ENCODE measurements at regions not wholly inside any gene's neighbourhood (a gene's known extent, or its start where the extent isn't known, plus 50 kb on each side); places are given as distances from the start of the nearest gene placed in this dataset.

DNA sequence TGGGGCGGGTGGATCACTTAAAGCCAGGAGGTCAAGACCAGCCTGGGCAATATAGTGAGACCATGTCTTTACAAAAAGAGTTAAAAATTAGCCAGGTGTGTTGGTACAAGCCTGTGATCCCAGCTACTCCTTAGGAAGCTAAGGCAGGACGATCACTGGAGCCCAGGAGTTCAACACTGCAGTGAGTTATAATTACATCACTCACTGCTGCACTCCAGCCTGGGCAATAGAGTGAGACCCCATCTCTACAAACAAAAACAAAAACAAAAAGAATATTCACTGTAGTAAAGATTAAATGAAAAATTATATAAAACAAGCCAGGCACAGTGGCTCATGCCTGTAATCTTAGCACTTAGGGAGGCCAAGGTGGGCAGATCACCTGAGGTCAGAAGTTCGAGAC lies 1047.6 kb upstream of the AUTS2 start:
- Histone ChIP-seq H3K27ac (no peak overlapping the region), H3K4me3 (no peak overlapping the region), H3K9me3 (no peaks in the 10 kb centered on the region), H3K4me1 (no peaks in the 10 kb centered on the region), H3K27me3 (no peaks in the 10 kb centered on the region), H3K36me3 (no peaks in the 10 kb centered on the region)
- intact Hi-C loops (cut with DNase I; ENCODE audit: low total_unique reads), result no loop called here
- ATAC-seq (no peak), DNase-seq (no peak)
- TF ChIP-seq, protein P1, sequence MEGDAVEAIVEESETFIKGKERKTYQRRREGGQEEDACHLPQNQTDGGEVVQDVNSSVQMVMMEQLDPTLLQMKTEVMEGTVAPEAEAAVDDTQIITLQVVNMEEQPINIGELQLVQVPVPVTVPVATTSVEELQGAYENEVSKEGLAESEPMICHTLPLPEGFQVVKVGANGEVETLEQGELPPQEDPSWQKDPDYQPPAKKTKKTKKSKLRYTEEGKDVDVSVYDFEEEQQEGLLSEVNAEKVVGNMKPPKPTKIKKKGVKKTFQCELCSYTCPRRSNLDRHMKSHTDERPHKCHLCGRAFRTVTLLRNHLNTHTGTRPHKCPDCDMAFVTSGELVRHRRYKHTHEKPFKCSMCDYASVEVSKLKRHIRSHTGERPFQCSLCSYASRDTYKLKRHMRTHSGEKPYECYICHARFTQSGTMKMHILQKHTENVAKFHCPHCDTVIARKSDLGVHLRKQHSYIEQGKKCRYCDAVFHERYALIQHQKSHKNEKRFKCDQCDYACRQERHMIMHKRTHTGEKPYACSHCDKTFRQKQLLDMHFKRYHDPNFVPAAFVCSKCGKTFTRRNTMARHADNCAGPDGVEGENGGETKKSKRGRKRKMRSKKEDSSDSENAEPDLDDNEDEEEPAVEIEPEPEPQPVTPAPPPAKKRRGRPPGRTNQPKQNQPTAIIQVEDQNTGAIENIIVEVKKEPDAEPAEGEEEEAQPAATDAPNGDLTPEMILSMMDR (IDR thresholded peaks at IDR 0.05 in 4 of 5, conservative IDR thresholded peaks at IDR 0.05 in 1 of 5), result no peak
- no peak for TF ChIP-seq POLR2A (IDR thresholded peaks at IDR 0.05)
- in situ Hi-C loops (cut with MboI; ENCODE audit: low sequenced_read_pairs in 4 of 4), result no loop called here

DNA sequence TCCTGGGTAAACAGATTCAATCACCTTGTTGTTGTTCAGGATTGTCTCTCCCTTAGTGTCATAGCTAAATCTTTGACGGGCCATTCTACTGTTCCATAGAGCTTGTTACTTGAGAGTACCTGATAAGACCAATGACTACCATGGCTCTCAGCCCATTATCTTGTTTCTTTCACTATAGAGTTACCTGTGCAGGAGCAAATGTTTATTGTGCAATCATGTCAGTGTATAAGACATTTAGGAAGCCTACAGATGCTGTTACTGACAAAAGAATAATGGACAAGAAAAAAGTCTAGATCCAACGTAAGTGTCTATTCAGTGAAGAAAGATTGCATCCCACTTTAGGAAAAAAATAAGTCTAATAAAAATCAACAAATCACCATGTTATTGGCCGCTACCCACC lies 1041.7 kb upstream of the AUTS2 start:
- no peaks in the 10 kb centered on the region for H3K36me3 ChIP-seq
- in situ Hi-C loops (cut with MboI; ENCODE audit: low sequenced_read_pairs in 4 of 4) (no loop called here), intact Hi-C loops (cut with DNase I; ENCODE audit: low total_unique reads) (no loop called here)
- no peak overlapping the region for H3K27ac ChIP-seq
- no peaks in the 10 kb centered on the region for H3K4me1 ChIP-seq
- H3K9me3 ChIP-seq, result no peaks in the 10 kb centered on the region
- no peak overlapping the region for H3K4me3 ChIP-seq
- no peak for DNase-seq
- TF ChIP-seq POLR2A (IDR thresholded peaks at IDR 0.05), result no peak
- TF ChIP-seq, protein P1 (IDR thresholded peaks at IDR 0.05 in 4 of 5, conservative IDR thresholded peaks at IDR 0.05 in 1 of 5), result no peak
- H3K27me3 ChIP-seq, result no peaks in the 10 kb centered on the region
- ATAC-seq, result no peak

DNA sequence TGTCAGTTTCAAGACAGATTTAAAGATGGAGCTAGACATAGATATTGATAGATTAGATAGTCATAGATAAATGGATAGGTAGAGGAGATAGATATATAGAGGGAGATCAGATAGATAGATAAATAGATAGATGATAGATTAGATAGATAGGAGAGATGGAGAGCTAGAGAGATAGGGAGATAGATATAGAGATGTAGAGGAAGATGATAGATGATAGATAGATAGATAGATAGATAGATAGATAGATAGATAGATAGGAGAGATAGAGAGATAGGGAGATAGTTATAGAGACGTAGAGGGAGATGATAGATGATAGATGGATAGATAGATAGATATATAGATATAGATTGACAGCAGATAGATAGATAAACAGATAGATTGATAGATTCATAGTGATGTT lies 1038.8 kb upstream of the AUTS2 start:
- intact Hi-C loops (cut with DNase I; ENCODE audit: low total_unique reads) (no loop called here), in situ Hi-C loops (cut with MboI; ENCODE audit: low sequenced_read_pairs in 4 of 4) (no loop called here)
- ATAC-seq, result no peak

DNA sequence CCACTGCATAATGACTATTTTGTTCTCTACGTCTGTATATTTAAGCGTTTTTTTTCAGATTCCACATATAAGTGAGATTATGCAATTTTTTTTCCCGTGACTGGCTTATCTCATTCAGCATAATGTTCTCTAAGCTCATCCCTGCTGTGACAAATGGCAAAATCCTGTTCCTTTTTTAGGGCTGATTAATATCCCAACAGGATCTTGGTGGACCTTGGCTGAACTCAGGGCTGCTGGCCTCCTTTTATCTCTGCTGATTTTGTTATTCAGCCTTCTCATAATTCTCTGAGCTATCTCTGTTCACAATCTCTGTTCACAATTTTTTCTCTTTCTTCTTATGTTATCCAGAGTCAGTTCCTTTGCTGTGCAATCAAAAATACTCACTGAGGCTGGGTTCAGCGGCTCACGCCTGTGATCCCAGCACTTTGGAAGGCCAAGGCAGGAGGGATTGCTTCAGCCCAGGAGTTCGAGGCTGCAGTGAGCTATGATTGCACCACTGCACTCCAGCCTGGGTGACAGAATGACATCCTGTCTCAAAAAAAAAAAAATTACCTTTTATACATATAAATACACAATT lies 1035.9 kb upstream of the AUTS2 start:
- no peaks in the 10 kb centered on the region for H3K36me3 ChIP-seq
- H3K9me3 ChIP-seq, result no peaks in the 10 kb centered on the region
- TF ChIP-seq, protein P1 (IDR thresholded peaks at IDR 0.05 in 4 of 5, conservative IDR thresholded peaks at IDR 0.05 in 1 of 5), result no peak
- no peak for TF ChIP-seq POLR2A (IDR thresholded peaks at IDR 0.05)
- H3K27ac ChIP-seq, result no peak overlapping the region
- H3K4me3 ChIP-seq, result no peak overlapping the region
- ATAC-seq (no peak), DNase-seq (no peak)
- intact Hi-C loops (cut with DNase I; ENCODE audit: low total_unique reads) (no loop called here), in situ Hi-C loops (cut with MboI; ENCODE audit: low sequenced_read_pairs in 4 of 4) (no loop called here)
- no peaks in the 10 kb centered on the region for H3K4me1 ChIP-seq
- H3K27me3 ChIP-seq, result no peaks in the 10 kb centered on the region

More for the DNA sequence above, 1038.8 kb upstream of the AUTS2 start:
- no peak for TF ChIP-seq POLR2A (IDR thresholded peaks at IDR 0.05)
- TF ChIP-seq, protein P1 (IDR thresholded peaks at IDR 0.05 in 4 of 5, conservative IDR thresholded peaks at IDR 0.05 in 1 of 5), result no peak
- Histone ChIP-seq H3K4me1 (no peaks in the 10 kb centered on the region), H3K36me3 (no peaks in the 10 kb centered on the region), H3K27ac (no peak overlapping the region), H3K4me3 (no peak overlapping the region), H3K27me3 (no peaks in the 10 kb centered on the region), H3K9me3 (no peaks in the 10 kb centered on the region)
- no peak for DNase-seq

Measured in gastrocnemius medialis (tissue), 4 donors.